NCI-H2196 (cell line): ENCODE measurements at regions not wholly inside any gene's neighbourhood (a gene's known extent, or its start where the extent isn't known, plus 50 kb on each side); places are given as distances from the start of the nearest gene placed in this dataset.

Experiments
- DNase-seq: peaks from one replicate; lab custom pipeline; 2025; ENCODE audit not compliant: unreplicated experiment; lab: John Stamatoyannopoulos, UW

DNA sequence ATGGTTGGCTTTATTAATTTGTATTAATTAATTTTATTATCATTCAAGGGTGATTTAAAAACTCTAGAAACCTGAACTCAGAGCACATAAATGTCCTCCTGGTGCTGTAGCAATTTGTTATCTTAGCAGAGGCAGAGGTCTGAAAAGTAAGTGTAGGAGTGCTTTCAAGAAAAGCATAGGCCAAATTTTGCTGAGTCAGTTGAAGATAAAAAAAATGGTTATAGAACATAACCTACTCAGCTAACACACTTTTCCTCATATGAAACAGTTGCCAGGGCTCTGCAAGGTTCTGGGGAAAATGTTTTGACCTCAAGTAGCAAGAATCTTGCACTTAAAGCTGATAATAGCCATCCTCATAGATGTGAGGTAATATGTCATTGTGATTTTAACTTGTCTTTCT, 53.5 kb upstream of the CHODL start:
- DNase-seq = no peak

DNA sequence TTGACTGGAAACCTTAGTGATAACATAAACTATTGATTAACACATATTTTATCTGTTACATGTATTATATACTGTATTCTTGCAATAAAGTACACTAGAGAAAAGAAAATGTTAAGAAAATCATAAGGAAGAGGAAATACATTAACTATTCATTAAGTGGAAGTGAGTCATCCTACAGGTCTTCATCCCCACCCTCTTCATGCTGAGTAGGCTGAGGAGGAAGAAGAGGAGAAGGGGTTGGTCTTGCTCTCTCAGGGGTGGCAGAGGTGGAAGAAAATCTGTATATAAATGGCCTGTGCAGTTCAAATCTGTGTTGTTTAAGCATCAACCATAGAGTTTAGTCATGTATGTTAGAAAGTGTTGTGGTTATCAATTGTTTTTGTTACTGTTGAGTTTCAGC, 66.1 kb upstream of the CHODL start:
- no peak for DNase-seq

DNA sequence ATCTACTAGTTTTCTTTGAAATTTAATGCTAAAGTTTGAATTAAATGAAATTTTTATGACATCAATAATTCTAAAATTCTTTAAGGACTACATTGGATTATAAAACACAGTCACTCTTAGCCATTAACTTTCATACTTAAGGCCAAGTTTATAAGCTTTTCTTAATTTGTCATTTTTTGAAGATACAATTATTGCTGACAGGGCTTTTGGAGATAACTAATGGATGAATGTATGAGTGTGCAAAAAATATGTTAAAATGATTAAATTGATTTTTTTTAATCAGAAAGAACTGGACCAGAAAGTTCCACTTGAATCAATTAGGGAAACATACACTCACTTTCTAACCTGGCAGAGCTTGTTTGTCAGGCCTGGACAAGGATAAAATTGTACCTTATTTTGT, 70.3 kb upstream of the CHODL start:
- DNase-seq = no peak

DNA sequence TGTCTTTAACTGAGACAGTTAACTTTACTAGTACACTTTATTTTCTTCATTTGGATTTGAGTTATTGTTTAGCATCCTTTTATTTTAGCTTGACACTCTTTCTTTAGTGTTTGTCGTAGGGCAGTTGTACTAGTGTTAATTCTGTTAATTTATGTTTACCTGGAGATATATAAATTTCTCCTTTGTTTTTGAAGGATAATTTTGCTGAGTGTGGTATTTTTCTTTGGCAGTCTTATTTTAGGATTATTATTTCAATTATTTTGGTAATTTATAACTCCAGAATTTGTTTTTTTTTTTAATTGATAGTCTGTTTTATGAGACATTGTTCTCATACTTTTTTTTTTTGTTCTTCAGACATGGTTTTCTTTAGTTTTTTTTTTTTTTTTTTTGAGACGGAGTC, 73.8 kb upstream of the CHODL start:
- DNase-seq = no peak

DNA sequence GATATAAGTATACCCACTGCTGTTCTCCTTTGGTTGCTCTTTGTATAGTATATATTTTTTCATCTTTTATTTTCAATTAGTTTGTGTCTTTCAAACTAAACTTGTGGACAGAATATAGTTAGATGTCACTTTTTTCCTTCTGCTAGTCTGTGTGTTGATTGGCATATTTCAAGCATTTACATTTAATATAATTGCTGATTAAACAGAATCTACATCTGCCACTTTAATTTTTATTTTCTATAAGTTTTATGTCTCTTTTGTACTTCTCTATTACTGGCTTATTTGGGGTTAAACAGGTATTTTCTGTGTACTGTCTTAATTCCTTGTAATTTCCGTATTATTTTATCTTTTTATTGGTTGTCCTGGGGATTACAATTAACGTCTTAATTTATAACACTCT, 74.4 kb upstream of the CHODL start:
- no peak for DNase-seq

DNA sequence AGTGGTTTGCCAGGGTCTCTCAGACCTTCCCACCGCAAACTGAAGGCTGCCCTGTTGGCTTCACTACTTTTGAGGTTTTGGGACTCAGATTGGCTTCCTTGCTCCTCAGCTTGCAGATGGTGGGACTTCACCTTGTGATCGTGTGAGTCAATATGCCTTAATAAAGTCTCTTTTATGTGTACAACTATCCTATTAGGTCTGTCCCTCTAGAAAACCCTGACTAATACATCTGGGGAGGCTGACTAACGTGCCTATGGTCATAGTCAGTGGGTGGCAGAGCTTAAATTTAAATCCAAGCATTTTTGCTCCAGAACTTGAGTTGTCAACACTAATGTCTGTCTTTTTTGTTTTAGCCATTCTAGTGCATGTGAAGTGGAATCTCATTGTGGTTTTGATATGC, 76.5 kb upstream of the CHODL start:
- DNase-seq = no peak

DNA sequence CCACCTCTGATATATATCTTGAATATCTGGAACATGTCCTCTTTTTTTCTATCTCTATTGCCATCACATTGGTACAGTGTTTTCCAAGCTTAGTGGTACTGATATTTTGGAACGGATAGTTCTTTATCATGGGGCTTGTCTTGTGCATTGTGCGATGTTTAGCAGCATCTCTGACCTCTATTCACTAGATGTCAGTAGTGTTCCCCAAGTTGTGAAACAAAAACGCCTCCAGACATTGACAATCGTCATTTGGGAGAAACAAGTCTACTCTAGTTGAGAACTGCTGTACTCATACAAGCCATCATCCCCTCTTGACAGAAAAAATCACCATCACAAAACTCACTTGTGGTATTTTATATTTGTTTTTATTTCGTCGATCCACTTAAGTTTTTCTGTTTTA, 79.7 kb upstream of the CHODL start:
- no peak for DNase-seq

DNA sequence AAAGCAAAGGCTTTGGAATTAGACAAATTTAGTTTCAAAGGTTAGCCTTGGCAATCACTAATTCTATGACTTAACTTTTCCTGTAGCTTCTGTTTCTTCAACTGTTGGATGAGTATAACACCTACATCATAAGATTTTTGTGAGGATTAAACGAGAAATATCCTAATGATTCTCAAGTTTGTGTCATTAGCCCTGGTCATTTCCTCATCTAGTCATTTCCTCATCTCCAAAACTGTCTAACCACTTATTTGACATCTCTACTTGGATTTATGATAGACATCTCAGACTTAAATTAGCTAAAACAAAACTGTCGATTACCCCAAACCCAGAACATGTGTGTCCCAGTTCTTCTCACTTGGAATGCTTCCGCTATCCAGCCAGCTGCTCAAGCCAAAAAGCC, 80.2 kb upstream of the CHODL start:
- DNase-seq = no peak

DNA sequence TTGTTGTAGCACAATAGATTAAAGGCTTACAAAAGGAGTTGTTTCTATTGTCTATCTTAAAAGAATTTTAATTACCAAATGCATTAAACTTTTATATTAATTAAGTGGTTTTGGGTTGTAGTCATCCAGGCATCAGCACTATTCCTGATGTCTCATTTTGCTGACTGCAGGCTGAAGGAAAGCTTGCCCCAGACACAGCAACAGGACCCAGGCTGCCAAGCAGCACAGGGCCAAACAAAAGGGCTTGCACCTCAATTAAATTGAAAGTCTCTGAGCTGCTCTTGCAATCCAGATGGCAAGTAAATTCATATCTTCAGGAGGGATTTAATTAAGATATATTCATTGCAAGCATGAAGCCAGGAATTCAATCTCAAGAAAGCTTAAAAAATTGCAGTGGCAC, 80.7 kb upstream of the CHODL start:
- no peak for DNase-seq

DNA sequence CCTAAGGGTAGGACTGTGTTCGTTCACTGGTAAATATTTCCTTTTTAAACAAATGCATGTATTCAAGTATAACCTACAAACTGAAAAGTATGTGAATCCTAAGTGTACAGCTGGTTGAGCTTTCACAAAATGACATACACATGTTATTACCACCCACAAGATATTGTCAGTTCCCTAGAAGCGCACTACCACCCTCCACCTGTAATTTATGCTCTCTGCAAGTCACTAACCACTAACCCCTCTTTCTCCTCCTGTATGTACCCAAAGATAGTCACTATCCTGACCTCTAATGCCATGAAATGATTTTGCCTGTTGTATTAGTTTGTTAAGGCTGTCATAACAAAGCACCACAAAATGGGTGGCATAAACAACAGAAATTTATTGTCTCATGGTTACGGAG, 82.8 kb upstream of the CHODL start:
- DNase-seq = no peak

DNA sequence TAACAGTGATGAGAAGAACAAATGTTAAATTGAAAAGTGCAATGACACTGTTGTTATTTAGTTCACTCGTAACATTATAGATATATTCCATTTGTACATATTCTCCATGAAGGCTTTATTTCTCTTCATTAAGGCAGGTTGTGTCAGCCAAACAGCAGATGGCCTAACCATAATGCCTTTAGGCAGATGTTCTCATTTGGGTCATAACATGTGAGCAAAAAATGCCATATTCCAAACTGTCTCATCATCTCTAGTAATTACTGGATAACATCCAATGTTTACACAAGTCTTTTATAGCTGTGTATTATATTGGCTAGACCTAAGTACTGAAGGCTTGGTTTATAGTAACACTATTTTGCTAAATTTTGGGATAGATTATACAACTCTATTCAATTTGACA, 87.2 kb upstream of the CHODL start:
- DNase-seq = no peak

DNA sequence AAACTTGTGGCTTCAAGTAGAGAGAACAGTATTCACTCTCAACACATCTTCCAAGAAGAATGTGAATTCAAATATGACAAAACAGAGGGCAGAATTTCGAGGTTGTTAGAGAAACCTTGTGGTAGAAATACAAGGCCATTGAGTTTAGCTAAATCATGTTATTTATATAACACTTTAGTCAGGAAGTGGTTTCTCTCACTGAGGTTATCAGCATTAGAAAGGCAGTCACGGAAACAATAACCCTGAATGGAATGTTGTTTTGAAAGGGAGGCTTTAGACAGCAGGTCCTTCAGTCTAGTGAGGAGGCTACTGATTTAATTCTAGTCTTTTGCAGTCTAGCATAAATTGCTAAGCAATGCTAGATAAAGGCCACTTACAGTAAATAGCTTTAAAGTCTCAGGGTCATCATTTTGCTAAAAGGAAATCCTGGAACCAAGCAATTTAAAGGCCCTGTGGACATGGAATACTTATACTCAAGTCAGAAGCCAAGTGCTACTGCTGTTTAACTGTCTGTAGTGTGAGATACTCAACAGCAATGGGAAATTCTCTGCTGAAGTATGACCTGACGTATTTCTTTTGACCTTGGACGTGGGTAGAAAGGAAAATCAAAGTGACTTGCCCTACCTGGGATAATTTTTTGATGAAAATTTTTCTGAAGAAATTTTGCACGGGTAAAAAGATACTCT, 89.0 kb upstream of the CHODL start:
- no peak for DNase-seq

DNA sequence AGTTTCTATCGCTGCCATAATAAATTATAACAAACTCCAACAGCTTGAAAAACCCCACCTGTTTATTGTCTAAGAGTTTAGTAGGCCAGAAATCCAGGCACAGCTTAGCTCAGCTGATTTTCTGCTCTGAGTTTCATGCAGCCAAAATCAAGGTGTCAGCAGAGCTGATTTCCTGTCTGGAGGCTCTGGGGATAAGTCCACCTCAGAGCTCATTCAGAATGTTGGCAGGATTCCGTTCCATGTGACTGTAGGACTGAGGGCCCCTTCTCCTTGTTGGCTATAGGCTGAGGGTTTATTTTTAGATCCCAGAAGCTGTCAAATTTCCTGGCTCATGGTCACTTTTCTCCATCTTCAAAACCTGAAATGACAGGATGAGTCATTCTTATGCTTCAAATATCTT, 91.6 kb upstream of the CHODL start:
- DNase-seq = no peak

DNA sequence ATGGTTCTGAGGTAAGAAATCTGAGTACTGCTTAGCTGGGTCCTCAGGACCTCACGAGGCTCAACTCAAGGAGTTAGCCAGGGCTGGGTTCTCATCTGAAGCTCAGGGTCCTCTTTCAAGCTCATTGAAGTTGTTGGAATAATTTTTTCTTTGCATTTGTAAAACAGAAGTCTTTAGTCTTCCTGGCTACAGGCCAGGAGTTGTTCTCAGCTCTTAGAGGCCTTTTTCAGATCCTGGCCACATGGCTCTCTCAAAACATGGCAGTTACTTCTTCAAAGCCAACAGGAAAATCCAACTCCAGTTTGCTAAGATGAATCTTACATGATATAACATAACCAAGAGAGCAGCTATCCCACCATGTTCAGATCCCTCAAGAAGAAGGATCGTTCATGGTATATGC, 92.3 kb upstream of the CHODL start:
- no peak for DNase-seq

DNA sequence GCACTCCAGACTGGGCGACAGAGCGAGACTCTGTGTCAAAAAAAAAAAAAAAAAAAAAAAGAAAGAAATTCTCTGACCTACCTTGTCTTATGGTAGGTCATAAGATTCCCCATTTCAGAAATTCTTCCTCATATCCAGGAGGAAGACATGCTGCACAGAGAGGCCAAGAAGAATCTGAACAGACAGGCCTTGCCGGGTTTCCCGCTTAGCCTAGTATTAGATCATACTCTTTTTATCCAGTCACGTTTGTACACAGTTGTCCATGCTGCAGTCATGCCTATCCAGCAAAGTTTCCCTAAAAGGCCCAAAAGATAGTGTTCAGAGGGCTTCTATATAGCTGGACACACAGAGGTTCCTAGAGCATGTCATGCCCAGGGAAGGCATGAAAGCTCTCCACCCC, 93.6 kb upstream of the CHODL start:
- no peak for DNase-seq

DNA sequence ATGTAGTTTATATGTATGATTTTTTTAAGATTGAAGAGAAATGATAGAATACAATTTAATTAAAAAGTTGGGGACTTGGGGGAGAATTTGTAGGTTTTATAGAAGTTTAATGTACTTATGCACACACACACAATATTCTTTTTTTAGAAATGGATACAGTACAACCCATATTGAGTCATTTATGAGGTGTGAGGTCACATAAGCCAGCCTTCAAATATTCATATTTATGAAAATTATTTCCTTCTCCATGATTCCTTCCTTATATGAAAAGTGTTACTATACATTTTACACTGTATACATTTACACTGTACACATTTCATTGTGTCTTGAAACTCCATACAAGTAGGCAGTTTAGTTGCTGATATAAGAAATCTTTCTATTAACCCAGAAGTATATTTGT, 96.2 kb upstream of the CHODL start:
- no peak for DNase-seq

DNA sequence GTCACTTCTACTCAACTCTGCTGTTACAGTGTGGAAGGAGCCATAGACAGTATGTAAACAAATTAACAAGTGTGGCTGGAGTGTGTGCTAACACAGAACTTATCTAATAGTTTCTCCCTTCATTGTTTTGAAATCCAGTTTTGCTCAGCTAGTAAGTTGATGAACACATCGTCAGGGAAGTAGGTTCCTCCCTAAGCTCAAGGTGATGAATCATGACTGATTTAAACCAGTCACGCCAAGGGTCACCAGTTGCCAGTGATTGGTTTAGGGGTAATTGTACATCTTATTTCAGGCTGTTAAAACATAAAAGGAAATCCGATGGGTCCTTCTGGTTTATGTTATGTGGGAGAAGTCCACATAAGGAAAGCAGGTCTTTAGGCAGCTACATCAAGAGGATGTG, 97.0 kb upstream of the CHODL start:
- DNase-seq = no peak

DNA sequence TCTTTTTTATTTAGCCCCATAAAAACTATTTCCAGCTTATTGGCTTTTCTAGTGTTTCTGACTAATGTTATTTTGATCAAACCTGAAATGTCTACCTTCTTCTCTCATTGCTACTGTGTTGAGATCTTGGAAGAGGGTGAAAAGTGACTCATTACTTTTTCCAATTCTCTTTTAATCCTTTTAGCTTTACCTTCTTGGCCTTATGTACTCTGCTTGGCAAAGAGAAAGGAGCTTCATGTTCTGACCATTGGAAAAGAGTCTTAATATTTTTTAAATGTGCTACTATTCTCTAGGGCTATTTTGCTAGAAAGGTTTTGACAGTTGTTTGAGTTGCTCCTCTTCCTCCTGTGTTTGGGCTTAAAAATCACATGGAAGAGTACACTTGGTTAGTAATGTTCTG, 97.8 kb upstream of the CHODL start:
- DNase-seq = no peak

DNA sequence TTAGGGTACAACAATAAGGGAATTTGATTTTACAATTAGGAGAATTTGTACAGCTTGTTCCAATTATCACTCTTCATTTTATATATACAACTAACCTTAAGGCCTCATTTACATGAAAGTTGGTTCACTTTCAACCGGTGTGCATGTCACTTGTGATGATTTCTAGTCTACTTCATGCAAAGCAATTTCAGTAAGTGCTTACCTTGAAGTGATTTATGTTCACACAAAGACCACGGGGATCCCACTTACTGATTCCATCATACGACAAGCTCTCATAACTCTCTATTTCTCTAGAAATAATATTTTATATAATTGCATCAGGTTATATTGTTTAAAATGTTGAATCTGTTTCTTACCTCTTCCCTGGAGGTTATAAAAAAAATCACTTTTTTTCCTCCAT, 100.3 kb upstream of the CHODL start:
- no peak for DNase-seq

DNA sequence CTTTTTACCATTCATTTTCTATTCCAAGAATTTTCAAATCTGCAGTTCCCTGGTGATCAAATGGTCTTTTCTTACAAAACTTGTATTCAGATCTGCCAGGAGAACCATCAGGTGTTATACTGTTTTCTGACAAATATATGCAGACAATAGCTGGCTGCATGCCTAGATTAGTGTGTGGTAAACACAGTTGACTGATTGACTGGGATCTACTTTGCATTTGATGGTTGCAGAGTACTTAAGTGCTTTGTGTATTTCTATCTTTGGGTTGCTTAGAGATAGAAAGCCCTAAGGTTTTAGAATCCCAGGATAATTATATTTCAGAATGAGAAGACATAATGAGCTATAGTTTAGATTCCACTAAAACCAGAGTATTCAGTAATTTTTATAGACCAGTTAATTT, 102.0 kb upstream of the CHODL start:
- DNase-seq = no peak

DNA sequence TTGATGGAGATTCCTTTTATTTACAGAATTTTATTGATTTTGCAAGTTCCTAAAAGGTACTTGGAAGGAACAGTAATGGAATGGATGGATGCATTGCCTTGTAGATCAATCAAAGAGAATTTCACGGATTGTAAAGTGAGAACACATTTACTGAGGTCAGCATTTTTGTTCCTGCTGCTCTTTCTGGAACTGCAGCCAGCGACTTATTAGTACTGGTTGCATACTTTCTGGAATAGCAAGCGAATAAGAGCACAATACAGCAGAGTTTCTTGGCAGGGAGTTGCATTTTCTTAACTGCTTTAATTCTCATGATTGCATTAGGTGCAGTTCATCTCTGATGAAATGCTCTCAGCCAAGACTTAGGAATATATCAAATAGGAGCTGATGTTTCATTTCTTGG, 106.1 kb upstream of the CHODL start:
- no peak for DNase-seq

DNA sequence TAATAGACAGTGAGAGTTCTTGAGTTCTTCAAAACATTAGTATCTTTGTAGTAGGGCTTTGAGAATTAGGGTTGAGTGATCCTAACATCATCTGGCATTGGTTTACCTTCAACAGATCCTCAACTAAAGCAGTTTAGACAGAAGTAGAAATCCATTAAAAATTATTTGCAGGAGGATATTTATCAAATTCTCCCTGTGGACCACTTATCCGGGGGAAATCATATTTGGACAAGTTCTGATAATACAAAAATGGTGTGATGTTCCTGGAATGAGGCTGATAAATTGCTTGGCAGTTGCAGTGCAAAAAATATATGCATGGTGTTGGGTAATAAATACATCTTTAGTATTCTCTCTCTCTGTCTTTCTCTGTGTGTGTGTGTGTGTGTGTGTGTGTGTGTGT, 115.1 kb upstream of the CHODL start:
- DNase-seq = no peak

DNA sequence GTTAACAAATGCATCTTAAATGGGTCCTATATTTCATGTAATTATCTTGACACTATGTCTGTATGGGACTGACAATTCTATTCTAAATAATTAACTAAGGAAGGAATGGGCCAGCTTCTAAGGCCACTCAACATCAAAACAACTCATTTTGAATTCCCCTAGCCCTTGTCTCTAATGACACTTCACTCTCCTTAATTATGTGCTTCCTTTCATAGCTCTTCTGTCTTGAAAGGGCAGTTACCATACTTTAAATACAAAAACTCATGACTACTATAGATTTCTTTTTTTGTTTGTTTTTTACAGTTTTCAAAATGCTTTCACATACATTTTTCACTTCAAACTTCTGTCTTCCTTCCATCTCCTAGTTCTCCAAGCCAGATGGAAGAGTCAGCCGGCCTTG, 126.1 kb upstream of the CHODL start:
- DNase-seq = no peak

DNA sequence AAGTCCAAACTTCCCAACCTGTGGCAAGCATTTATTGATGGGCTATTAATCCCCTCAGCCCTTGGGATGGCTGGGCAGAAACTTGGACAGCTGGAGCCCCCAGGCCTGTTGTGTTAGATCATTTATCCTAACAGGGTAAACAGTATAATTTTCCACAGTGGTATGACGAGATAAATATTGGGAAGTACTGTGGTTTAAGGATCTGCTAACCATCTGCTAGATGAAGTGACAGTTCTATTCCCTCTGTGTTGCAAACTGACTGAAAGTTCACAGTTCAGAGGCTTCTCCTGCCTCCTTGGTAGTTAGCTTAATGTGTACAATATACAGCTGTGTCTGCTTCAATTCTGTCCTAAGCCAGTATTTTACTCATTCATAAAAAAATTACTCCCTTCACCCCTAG, 127.5 kb upstream of the CHODL start:
- DNase-seq = no peak
